DOHH2 (cell line): ENCODE measurements at regions not wholly inside any gene's neighbourhood (a gene's known extent, or its start where the extent isn't known, plus 50 kb on each side); places are given as distances from the start of the nearest gene placed in this dataset.

Experiments used
- H3F3A ChIP-seq: fragments of 200-600 bp; sonication (generic), shearing (Covaris generic); 2 replicates; pipeline ENCODE4 v1.6.0; 2016; ENCODE audit warnings: antibody characterized with exemption, mild to moderate bottlenecking; ENCODE audit not compliant: control insufficient read depth, insufficient read depth
- H3K27ac ChIP-seq: fragments of 200-600 bp; sonication (generic); 2 replicates; pipeline ENCODE4 v1.5.1; 2014; ENCODE audit warnings: low read depth, mild to moderate bottlenecking, low read length, moderate library complexity
- H3K27me3 ChIP-seq: fragments of 200-600 bp; sonication (generic); 2 replicates; pipeline ENCODE4 v1.6.1; 2014; ENCODE audit warnings: mild to moderate bottlenecking, low read length, mixed read lengths; ENCODE audit not compliant: control insufficient read depth
- H3K36me3 ChIP-seq: fragments of 200-600 bp; sonication (generic); 2 replicates; pipeline ENCODE4 v1.6.1; 2014; ENCODE audit warnings: mild to moderate bottlenecking, low read length, moderate library complexity, mixed read lengths; ENCODE audit not compliant: control insufficient read depth
- H3K4me1 ChIP-seq: fragments of 200-600 bp; sonication (generic); 2 replicates; pipeline ENCODE4 v1.6.1; 2014; ENCODE audit warnings: mild to moderate bottlenecking, low read length, mixed read lengths; ENCODE audit not compliant: control insufficient read depth
- H3K4me2 ChIP-seq: fragments of 200-600 bp; sonication (generic); 2 replicates; pipeline ENCODE4 v1.6.0; 2014; ENCODE audit warnings: mild to moderate bottlenecking, low read length, moderate library complexity
- H3K4me3 ChIP-seq: fragments of 200-600 bp; sonication (generic); 2 replicates; pipeline ENCODE4 v1.5.1; 2014; ENCODE audit warnings: mild to moderate bottlenecking, low read length, mixed read lengths
- H3K79me2 ChIP-seq: fragments of 200-600 bp; sonication (generic); 2 replicates; pipeline ENCODE4 v1.6.1; 2014; ENCODE audit warnings: mild to moderate bottlenecking, low read length, mixed read lengths; ENCODE audit not compliant: control insufficient read depth
- H3K9me2 ChIP-seq: fragments of 200-600 bp; sonication (generic); replicated peaks from 2 replicates; pipeline ENCODE4 v1.6.1; 2014; ENCODE audit warnings: mild to moderate bottlenecking, low read length, mixed read lengths; ENCODE audit not compliant: control insufficient read depth
- H3K9me3 ChIP-seq: fragments of 200-600 bp; sonication (generic); 2 replicates; pipeline ENCODE4 v1.6.1; 2014; ENCODE audit warnings: antibody characterized with exemption, low read length, mixed read lengths; ENCODE audit not compliant: control insufficient read depth, insufficient read depth
- H4K20me1 ChIP-seq: fragments of 200-600 bp; sonication (generic); 2 replicates; pipeline ENCODE4 v1.6.0; 2014; ENCODE audit warnings: low read depth, mild to moderate bottlenecking, antibody characterized with exemption, low read length, moderate library complexity; ENCODE audit not compliant: control insufficient read depth, insufficient read depth
- EZH2phosphoT487 ChIP-seq: fragments of 200-600 bp; sonication (generic); IDR thresholded peaks from 2 replicates; pipeline ENCODE4 v1.6.1; 2017; ENCODE audit warnings: borderline replicate concordance, mild to moderate bottlenecking, antibody characterized with exemption, low read length, moderate library complexity, mixed read lengths
- TF ChIP-seq, protein P1 (sequence below): fragments of 200-600 bp; sonication (generic); IDR thresholded peaks from one replicate; pipeline ENCODE4 v1.5.1; 2014; ENCODE audit warnings: antibody characterized with exemption, mild to moderate bottlenecking, low read depth, low read length; ENCODE audit not compliant: poor library complexity, severe bottlenecking

DNA sequence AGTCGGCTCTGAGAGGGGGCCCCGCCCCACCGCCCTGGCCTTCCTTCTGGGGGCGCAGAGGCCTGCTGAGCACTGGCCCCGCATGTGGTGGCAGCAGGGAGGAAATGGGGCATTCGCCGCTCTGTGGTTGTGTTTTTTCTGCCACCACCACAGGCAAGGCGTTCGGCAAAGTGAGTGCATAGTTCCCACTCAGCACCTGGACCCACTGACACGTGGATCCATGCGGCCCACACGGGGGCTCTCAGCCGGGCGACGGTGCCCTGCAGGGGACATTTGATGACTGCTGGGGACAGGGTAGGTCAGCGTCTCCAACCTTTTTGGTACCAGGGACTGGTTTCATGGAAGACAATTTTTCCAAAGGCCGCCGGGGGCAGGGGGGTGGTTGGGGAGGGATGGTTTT lies 70.9 kb downstream of the ENGASE start:
- Histone ChIP-seq H3K27me3 (no peaks in the 10 kb centered on the region), H3K4me2 (no peak overlapping the region), H3K27ac (no peak overlapping the region), H3F3A (no peaks in the 10 kb centered on the region), H3K9me2 (no peaks in the 10 kb centered on the region), H3K9me3 (no peaks in the 10 kb centered on the region), H3K4me1 (no peaks in the 10 kb centered on the region), H3K79me2 (no peaks in the 10 kb centered on the region), H4K20me1 (no peaks in the 10 kb centered on the region), H3K4me3 (no peak overlapping the region), H3K36me3 (no peaks in the 10 kb centered on the region)
- no peak for TF ChIP-seq EZH2phosphoT487
- TF ChIP-seq, protein P1, sequence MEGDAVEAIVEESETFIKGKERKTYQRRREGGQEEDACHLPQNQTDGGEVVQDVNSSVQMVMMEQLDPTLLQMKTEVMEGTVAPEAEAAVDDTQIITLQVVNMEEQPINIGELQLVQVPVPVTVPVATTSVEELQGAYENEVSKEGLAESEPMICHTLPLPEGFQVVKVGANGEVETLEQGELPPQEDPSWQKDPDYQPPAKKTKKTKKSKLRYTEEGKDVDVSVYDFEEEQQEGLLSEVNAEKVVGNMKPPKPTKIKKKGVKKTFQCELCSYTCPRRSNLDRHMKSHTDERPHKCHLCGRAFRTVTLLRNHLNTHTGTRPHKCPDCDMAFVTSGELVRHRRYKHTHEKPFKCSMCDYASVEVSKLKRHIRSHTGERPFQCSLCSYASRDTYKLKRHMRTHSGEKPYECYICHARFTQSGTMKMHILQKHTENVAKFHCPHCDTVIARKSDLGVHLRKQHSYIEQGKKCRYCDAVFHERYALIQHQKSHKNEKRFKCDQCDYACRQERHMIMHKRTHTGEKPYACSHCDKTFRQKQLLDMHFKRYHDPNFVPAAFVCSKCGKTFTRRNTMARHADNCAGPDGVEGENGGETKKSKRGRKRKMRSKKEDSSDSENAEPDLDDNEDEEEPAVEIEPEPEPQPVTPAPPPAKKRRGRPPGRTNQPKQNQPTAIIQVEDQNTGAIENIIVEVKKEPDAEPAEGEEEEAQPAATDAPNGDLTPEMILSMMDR: no peak

DNA sequence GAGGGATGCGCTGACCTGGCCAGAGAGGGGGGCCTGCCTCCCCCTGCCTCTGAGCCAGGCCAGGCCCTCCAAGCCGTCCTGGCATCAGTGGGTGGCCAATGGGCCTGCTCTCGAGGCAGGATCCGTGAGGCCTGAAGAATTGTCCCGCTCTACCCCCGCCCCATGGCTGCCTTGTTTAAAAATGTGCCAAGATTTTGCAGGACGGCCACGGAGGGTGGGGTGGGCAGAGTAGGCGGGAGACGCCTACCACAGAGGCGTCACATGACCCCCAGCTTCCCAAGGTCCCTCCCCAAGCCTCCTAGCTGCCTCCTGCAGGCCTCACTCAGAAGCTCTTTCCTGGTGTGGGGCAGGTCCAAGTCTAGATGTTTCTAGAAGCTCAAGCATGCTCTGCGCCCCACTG lies 69.5 kb downstream of the ENGASE start:
- Histone ChIP-seq H3K4me3 (no peak overlapping the region), H3K9me2 (no peaks in the 10 kb centered on the region), H4K20me1 (no peaks in the 10 kb centered on the region), H3K4me2 (no peak overlapping the region), H3K27ac (no peak overlapping the region), H3K36me3 (no peaks in the 10 kb centered on the region), H3K79me2 (no peaks in the 10 kb centered on the region), H3K4me1 (no peaks in the 10 kb centered on the region), H3K27me3 (no peaks in the 10 kb centered on the region), H3F3A (no peaks in the 10 kb centered on the region), H3K9me3 (no peaks in the 10 kb centered on the region)
- no peak for TF ChIP-seq EZH2phosphoT487
- TF ChIP-seq, protein P1: no peak

DNA sequence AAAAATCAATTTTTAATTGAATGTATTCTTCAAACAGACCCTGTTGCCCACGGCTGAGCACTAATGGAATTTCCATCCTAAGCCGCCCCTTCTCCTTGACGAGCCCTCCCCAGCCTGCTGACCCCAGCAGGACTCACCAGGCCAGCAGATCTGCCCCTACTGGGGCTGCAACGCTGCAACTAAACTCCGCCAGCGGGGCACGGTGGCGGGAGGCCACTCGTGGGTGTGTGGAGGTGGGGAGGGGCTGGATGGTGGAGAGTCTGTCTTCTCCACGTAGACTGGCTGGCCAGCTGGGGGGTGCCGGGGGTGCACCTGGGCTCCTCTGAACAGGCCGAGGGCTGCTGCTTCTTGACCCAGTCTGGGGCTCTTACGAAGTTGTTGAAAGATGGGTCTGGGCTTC lies 67.8 kb downstream of the ENGASE start:
- Histone ChIP-seq H3K4me3 (no peak overlapping the region), H3K27me3 (no peaks in the 10 kb centered on the region), H3K4me1 (no peaks in the 10 kb centered on the region), H4K20me1 (no peaks in the 10 kb centered on the region), H3K27ac (no peak overlapping the region), H3F3A (no peaks in the 10 kb centered on the region), H3K9me3 (no peaks in the 10 kb centered on the region), H3K79me2 (no peaks in the 10 kb centered on the region), H3K9me2 (no peaks in the 10 kb centered on the region), H3K4me2 (no peak overlapping the region), H3K36me3 (no peaks in the 10 kb centered on the region)
- no peak for TF ChIP-seq EZH2phosphoT487
- TF ChIP-seq, protein P1: no peak
